ENCODE measurements at regions not wholly inside any gene's neighbourhood (a gene's known extent, or its start where the extent isn't known, plus 50 kb on each side); places are given as distances from the start of the nearest gene placed in this dataset.

DNA sequence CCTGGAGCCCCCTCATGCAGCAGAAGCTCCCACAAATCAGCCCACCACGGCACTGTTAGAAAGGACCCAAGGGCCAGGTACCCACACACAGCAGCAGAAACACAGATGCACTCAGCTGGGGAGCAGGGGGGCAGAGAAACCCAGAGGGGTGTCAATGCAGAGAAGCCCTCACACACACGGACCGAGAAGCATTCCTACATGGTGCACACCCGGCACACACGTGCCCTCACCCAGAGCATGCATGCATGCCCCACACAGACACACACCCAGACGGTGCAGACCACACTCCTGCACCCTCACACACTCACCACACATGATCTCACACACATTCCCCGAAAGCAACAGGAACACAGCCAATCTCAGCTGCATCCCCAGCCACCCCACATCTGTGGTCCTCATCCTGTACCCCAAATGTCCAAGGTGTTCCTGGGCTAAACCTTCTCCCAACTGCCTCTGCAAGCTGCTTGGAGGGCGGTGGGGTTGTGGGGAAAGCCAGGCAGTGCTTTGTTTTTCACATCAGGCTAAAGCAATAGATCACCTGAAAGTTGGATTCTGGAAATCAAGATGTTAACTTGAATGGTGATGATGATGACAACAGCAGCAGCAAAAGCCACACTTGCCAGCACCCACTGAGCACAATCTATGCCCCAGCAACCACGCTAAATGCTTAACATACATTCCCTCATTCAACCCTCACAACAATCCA lies 102.3 kb downstream of the ZFP36L2 start:
- 86 to 88% methylated on average over 9 of the region's 9 CpGs for WGBS, 2 experiments (ENCODE audit: low coverage in 1 of 2, low lambda C conversion rate in 2 of 2, missing lambda C conversion rate in 2 of 2)
- Histone ChIP-seq H3K4me1 (ENCODE audit: insufficient read depth) (no peaks in the 10 kb centered on the region), H3K79me2 (ENCODE audit: insufficient read depth) (no peaks in the 10 kb centered on the region), H3K27ac (no peak overlapping the region), H3K4me2 (ENCODE audit: unreplicated experiment) (no peak overlapping the region), H3K27me3 (replicated peaks; ENCODE audit: insufficient read depth) (no peaks in the 10 kb centered on the region), H3F3A (ENCODE audit: insufficient read depth) (no peaks in the 10 kb centered on the region), H2AFZ (no peak overlapping the region), H3K9me2 (ENCODE audit: insufficient read depth) (no peaks in the 10 kb centered on the region), H3K4me3 (no peak overlapping the region), H3K36me3 (ENCODE audit: low read depth) (no peaks in the 10 kb centered on the region), H3K9ac (no peak overlapping the region), H3K9me3 (ENCODE audit: low read depth) (no peaks in the 10 kb centered on the region), H4K20me1 (ENCODE audit: insufficient read depth) (no peaks in the 10 kb centered on the region)
- in situ Hi-C loops (cut with MboI), result no loop called here
- DNase-seq, result no peak
- TF ChIP-seq EZH2 (IDR thresholded peaks at IDR 0.05; ENCODE audit: insufficient read depth, poor library complexity, severe bottlenecking) (no peak), EZH2phosphoT487 (IDR thresholded peaks at IDR 0.05; ENCODE audit: insufficient read depth, low read depth) (no peak)

DNA sequence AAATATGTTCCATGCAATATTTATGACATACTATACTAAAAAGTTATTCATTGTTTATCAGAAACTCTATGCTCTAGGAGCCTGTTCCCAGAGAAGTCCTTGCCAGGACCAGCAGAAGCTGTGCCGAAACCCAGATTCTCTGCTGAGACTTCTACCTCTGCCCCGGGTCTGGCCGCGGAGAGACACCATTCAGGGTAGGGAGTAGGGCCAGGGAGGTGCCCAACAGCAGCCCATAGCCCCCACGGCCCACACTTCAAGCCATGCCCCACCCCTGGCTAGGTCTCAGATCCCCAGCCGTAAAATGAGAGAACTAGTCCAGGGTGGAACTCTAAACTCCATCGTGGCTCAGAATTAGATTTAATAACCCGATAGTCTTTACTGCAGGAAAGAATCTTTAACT lies 102.9 kb downstream of the ZFP36L2 start:
- no peaks in the 10 kb centered on the region for H3K9me2 ChIP-seq (ENCODE audit: insufficient read depth)
- no peaks in the 10 kb centered on the region for H3K4me1 ChIP-seq (ENCODE audit: insufficient read depth)
- DNase-seq, result no peak
- no peak overlapping the region for H3K9ac ChIP-seq
- no peak overlapping the region for H3K27ac ChIP-seq
- 28 to 41% methylated on average over 8 of the region's 8 CpGs for WGBS, 2 experiments (ENCODE audit: low coverage in 1 of 2, low lambda C conversion rate in 2 of 2, missing lambda C conversion rate in 2 of 2)
- no peak overlapping the region for H3K4me3 ChIP-seq
- H3K4me2 ChIP-seq (ENCODE audit: unreplicated experiment), result no peak overlapping the region
- no peaks in the 10 kb centered on the region for H3K9me3 ChIP-seq (ENCODE audit: low read depth)
- H3F3A ChIP-seq (ENCODE audit: insufficient read depth), result no peaks in the 10 kb centered on the region
- H4K20me1 ChIP-seq (ENCODE audit: insufficient read depth), result no peaks in the 10 kb centered on the region
- in situ Hi-C loops (cut with MboI), result no loop called here
- TF ChIP-seq EZH2phosphoT487 (IDR thresholded peaks at IDR 0.05; ENCODE audit: insufficient read depth, low read depth) (no peak), EZH2 (IDR thresholded peaks at IDR 0.05; ENCODE audit: insufficient read depth, poor library complexity, severe bottlenecking) (no peak)
- no peaks in the 10 kb centered on the region for H3K79me2 ChIP-seq (ENCODE audit: insufficient read depth)
- H2AFZ ChIP-seq, result no peak overlapping the region
- H3K27me3 ChIP-seq (replicated peaks; ENCODE audit: insufficient read depth), result no peaks in the 10 kb centered on the region
- H3K36me3 ChIP-seq (ENCODE audit: low read depth), result no peaks in the 10 kb centered on the region

DNA sequence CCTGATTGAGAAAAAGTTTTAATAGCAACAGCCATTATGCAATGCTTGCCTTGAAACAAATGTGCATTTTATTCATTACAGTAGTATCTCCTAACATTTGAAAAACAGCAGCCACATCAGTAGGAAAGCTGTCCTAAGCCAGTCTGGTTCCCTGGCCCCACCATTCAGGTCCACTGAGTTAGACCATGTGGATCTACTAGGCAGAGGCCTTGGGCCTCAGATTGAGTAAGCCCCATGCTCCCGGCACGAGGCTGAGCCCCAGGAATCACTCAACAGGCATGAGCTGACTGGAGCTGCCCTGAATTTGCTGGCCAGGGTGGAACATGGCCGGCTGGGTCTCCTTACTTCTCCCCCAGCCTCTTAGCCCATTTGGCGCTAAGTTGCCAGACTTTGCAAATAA lies 103.4 kb downstream of the ZFP36L2 start:
- Histone ChIP-seq H2AFZ (no peak overlapping the region), H3K9me3 (ENCODE audit: low read depth) (no peaks in the 10 kb centered on the region), H3K27me3 (replicated peaks; ENCODE audit: insufficient read depth) (no peaks in the 10 kb centered on the region), H4K20me1 (ENCODE audit: insufficient read depth) (no peaks in the 10 kb centered on the region), H3K9ac (no peak overlapping the region), H3K4me1 (ENCODE audit: insufficient read depth) (no peaks in the 10 kb centered on the region), H3K4me3 (no peak overlapping the region), H3K79me2 (ENCODE audit: insufficient read depth) (no peaks in the 10 kb centered on the region), H3K9me2 (ENCODE audit: insufficient read depth) (no peaks in the 10 kb centered on the region), H3K4me2 (ENCODE audit: unreplicated experiment) (no peak overlapping the region), H3K27ac (no peak overlapping the region), H3F3A (ENCODE audit: insufficient read depth) (no peaks in the 10 kb centered on the region), H3K36me3 (ENCODE audit: low read depth) (no peaks in the 10 kb centered on the region)
- no peak for TF ChIP-seq EZH2 (IDR thresholded peaks at IDR 0.05; ENCODE audit: insufficient read depth, poor library complexity, severe bottlenecking)
- no peak for TF ChIP-seq EZH2phosphoT487 (IDR thresholded peaks at IDR 0.05; ENCODE audit: insufficient read depth, low read depth)
- in situ Hi-C loops (cut with MboI), result no loop called here
- no peak for DNase-seq
- WGBS, 2 experiments (ENCODE audit: low coverage in 1 of 2, low lambda C conversion rate in 2 of 2, missing lambda C conversion rate in 2 of 2), result 56 to 62% methylated on average over 4 of the region's 4 CpGs

DNA sequence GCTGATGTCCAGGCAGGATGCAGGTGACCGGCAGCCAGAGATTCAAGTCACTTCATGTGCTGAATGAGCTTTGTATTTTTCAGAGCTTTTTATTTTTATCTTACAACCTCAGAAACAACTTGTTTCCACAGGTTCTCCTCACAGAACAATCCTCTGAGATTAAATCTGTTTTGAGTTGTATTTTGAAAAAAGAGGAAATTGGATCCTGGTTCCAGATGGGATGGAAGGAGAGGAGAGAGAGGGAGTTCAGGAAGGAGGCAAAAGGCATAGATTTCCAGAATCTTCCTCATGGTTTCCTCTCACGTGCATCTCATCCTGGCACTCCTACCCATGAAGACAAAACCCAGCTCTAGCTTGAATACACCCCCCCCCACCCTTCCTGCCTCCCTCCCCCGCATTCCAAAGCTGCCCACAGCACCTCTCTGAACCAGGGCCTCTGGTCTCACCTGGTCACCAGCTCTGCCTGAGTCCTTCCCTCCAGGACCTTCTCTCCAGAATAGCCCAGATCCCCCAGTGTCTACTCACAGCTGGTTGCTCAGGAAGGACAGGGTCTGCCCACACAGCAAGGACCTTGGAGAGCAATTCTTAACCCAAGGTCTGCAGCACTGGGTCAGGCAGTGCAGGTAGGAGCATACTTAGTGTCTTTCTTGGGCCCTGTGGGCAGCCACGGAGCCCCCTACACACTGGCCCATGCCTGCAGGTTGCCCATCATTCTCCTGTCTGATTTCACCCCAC lies 104.7 kb downstream of the ZFP36L2 start:
- Histone ChIP-seq H3K79me2 (ENCODE audit: insufficient read depth) (no peaks in the 10 kb centered on the region), H3K36me3 (ENCODE audit: low read depth) (no peaks in the 10 kb centered on the region), H3K27ac (no peak overlapping the region), H3K27me3 (replicated peaks; ENCODE audit: insufficient read depth) (no peaks in the 10 kb centered on the region), H3K4me3 (no peak overlapping the region), H3K9me2 (ENCODE audit: insufficient read depth) (no peaks in the 10 kb centered on the region), H3F3A (ENCODE audit: insufficient read depth) (no peaks in the 10 kb centered on the region), H3K9me3 (ENCODE audit: low read depth) (no peaks in the 10 kb centered on the region), H3K4me1 (ENCODE audit: insufficient read depth) (no peaks in the 10 kb centered on the region), H4K20me1 (ENCODE audit: insufficient read depth) (no peaks in the 10 kb centered on the region), H2AFZ (no peak overlapping the region), H3K9ac (no peak overlapping the region), H3K4me2 (ENCODE audit: unreplicated experiment) (no peak overlapping the region)
- DNase-seq, result no peak
- TF ChIP-seq EZH2phosphoT487 (IDR thresholded peaks at IDR 0.05; ENCODE audit: insufficient read depth, low read depth) (no peak), EZH2 (IDR thresholded peaks at IDR 0.05; ENCODE audit: insufficient read depth, poor library complexity, severe bottlenecking) (no peak)
- 81 to 83% methylated on average over 4 of the region's 4 CpGs for WGBS, 2 experiments (ENCODE audit: low coverage in 1 of 2, low lambda C conversion rate in 2 of 2, missing lambda C conversion rate in 2 of 2)
- in situ Hi-C loops (cut with MboI), result no loop called here
